Caco-2 (cell line): ENCODE measurements at regions not wholly inside any gene's neighbourhood (a gene's known extent, or its start where the extent isn't known, plus 50 kb on each side); places are given as distances from the start of the nearest gene placed in this dataset.
"Not testable (repeated sequence)": the region's sequence is repeated elsewhere in the genome, so short reads cannot be mapped to it uniquely, and the experiment has no call there.

Experiments used
- BruUV-seq: library from RNA; stranded (reverse); fragments of 400-500 nt; replicated peaks from 2 replicates; lab custom pipeline; 2021; lab: Mats Ljungman, UMichigan
- CTCF ChIA-PET: fragments of 300-600 bp; sonication (Branson Sonifier 250); formaldehyde crosslinking; loops from one replicate; lab custom pipeline; 2022; ENCODE audit warnings: antibody characterized with exemption; lab: Charles Lee
- POLR2A ChIA-PET: fragments of 300-600 bp; sonication (Branson Sonifier 250); formaldehyde crosslinking; loops from one replicate; lab custom pipeline; 2022; ENCODE audit warnings: antibody characterized with exemption; lab: Charles Lee
- DNase-seq, 2 experiments: peaks; one replicate each; pipeline versions ENCODE4 v3.0.0 to v3.0.0-alpha.2; 2020 to 2022
- H3K27me3 ChIP-seq: replicated peaks from 2 replicates; pipeline ENCODE4 v1.6.0; 2011; ENCODE audit warnings: low read length; ENCODE audit not compliant: control insufficient read depth, insufficient read depth
- H3K36me3 ChIP-seq: 2 replicates; pipeline ENCODE4 v1.5.1; 2011; ENCODE audit warnings: low read length; ENCODE audit not compliant: control insufficient read depth, insufficient read depth
- H3K4me1 ChIP-seq: fragments of 250-450 bp; sonication (Bioruptor Pico); 2 replicates; pipeline ENCODE4 v1.5.1; 2020; ENCODE audit warnings: mild to moderate bottlenecking
- H3K4me3 ChIP-seq: 2 replicates; pipeline ENCODE4 v1.5.1; 2011; ENCODE audit warnings: low read depth, mild to moderate bottlenecking, control low read depth, low read length
- H3K9me3 ChIP-seq: fragments of 250-450 bp; sonication (Bioruptor Pico); 2 replicates; pipeline ENCODE4 v1.5.1; 2020; ENCODE audit warnings: mild to moderate bottlenecking, moderate library complexity
- H3K27ac Mint-ChIP-seq: one replicate; pipeline ENCODE4 v1.8.0; 2022; ENCODE audit warnings: mixed read lengths; ENCODE audit not compliant: unreplicated experiment
- H3K27me3 Mint-ChIP-seq: one replicate; pipeline ENCODE4 v1.8.0; 2022; ENCODE audit warnings: mixed read lengths; ENCODE audit not compliant: insufficient read depth, unreplicated experiment
- H3K36me3 Mint-ChIP-seq: one replicate; pipeline ENCODE4 v1.8.0; 2022; ENCODE audit warnings: mild to moderate bottlenecking, mixed read lengths; ENCODE audit not compliant: insufficient read depth, unreplicated experiment
- H3K4me1 Mint-ChIP-seq: one replicate; pipeline ENCODE4 v1.8.0; 2022; ENCODE audit warnings: low read depth, mixed read lengths; ENCODE audit not compliant: unreplicated experiment
- H3K4me3 Mint-ChIP-seq: one replicate; pipeline ENCODE4 v1.8.0; 2022; ENCODE audit warnings: mild to moderate bottlenecking, moderate library complexity, mixed read lengths; ENCODE audit not compliant: unreplicated experiment
- H3K9me3 Mint-ChIP-seq: one replicate; pipeline ENCODE4 v1.8.0; 2022; ENCODE audit warnings: mixed read lengths; ENCODE audit not compliant: unreplicated experiment
- CTCF ChIP-seq, 2 experiments: fragments of 200-600 bp in 1 of 2; IDR thresholded peaks; 1 replicate in 1 of 2; 2 replicates in 1 of 2; pipeline versions ENCODE4 v1.5.1 to v1.8.0; 2011 to 2022; ENCODE audit warnings: antibody characterized with exemption in 1 of 2, control low read depth in 1 of 2, inconsistent platforms in 1 of 2, low read depth in 1 of 2, low read length in 1 of 2, mild to moderate bottlenecking in 1 of 2, moderate library complexity in 1 of 2; ENCODE audit not compliant: insufficient read depth in 1 of 2, severe bottlenecking in 1 of 2, unreplicated experiment in 1 of 2
- intact Hi-C: fragments of 100-400 bp; cut with micrococcal nuclease; formaldehyde crosslinking; loops from one replicate; pipeline ENCODE4 v1.10.0; 2022; ENCODE audit not compliant: unreplicated experiment

- Mint-ChIP-seq H3K27ac (no peak overlapping the region), H3K9me3 (peaks cover 56% of the 10 kb centered on the region), H3K4me3 (no peak overlapping the region), H3K36me3 (peaks cover 7% of the 10 kb centered on the region), H3K4me1 (peaks cover 14% of the 10 kb centered on the region), H3K27me3 (no peaks in the 10 kb centered on the region)
- no TSS peak for BruUV-seq
- ChIA-PET CTCF (interaction anchor here (0.7 kb wide), 1 partner anchor 880 kb away, joined by 3 read pairs; no protein-coding TSS in a partner anchor), POLR2A (no interaction called here)
- DNase-seq = no peak
- intact Hi-C loops = no loop called here
- Histone ChIP-seq H3K4me1 (peaks cover 30% of the 10 kb centered on the region), H3K9me3 (peaks cover 28% of the 10 kb centered on the region), H3K36me3 (no peaks in the 10 kb centered on the region; the same call in 1 of the 2 replicates), H3K4me3 (no peak overlapping the region), H3K27me3 (no peaks in the 10 kb centered on the region)
- no peak for TF ChIP-seq CTCF (IDR thresholded peaks at IDR 0.05; ENCODE audit: insufficient read depth in 1 of 2, low read depth in 1 of 2, low read length in 1 of 2, severe bottlenecking in 1 of 2, unreplicated experiment in 1 of 2)
These were observed 231.5 kb upstream of the SETMAR start for GRCh38 chr3:4071481-4072184.

- DNase-seq, H3K27me3 Mint-ChIP-seq, H3K27ac Mint-ChIP-seq, CTCF ChIA-PET, H3K4me3 ChIP-seq, POLR2A ChIA-PET, H3K36me3 Mint-ChIP-seq, intact Hi-C loops, H3K4me3 Mint-ChIP-seq, BruUV-seq, H3K36me3 ChIP-seq, H3K9me3 ChIP-seq, H3K27me3 ChIP-seq: not testable (repeated sequence)
- Mint-ChIP-seq H3K4me1 (peaks cover 17% of the 10 kb centered on the region), H3K9me3 (peaks cover 35% of the 10 kb centered on the region)
- peaks cover 15% of the 10 kb centered on the region for H3K4me1 ChIP-seq
These were observed 225.9 kb upstream of the SETMAR start for GRCh38 chr3:4077278-4077677.

GRCh38 chr3:4077950-4078349 lies 225.2 kb upstream of the SETMAR start:
- Mint-ChIP-seq H3K27me3 (no peaks in the 10 kb centered on the region), H3K27ac (no peak overlapping the region), H3K4me1 (peaks cover 17% of the 10 kb centered on the region), H3K36me3 (no peaks in the 10 kb centered on the region), H3K9me3 (peaks cover 28% of the 10 kb centered on the region), H3K4me3 (no peak overlapping the region)
- ChIA-PET POLR2A (no interaction called here), CTCF (no interaction called here)
- H3K4me1 ChIP-seq = peaks cover 15% of the 10 kb centered on the region
- H3K36me3 ChIP-seq = no peaks in the 10 kb centered on the region
- H3K9me3 ChIP-seq = peaks cover under 1% of the 10 kb centered on the region; the same call in 1 of the 2 replicates
- intact Hi-C loops = no loop called here
- TF ChIP-seq CTCF (IDR thresholded peaks at IDR 0.05; ENCODE audit: insufficient read depth in 1 of 2, low read depth in 1 of 2, low read length in 1 of 2, severe bottlenecking in 1 of 2, unreplicated experiment in 1 of 2) = no peak
- H3K4me3 ChIP-seq = no peak overlapping the region
- no TSS peak for BruUV-seq
- DNase-seq = no peak
- no peaks in the 10 kb centered on the region for H3K27me3 ChIP-seq
